Erythroblast (primary cell): ENCODE measurements at regions not wholly inside any gene's neighbourhood (a gene's known extent, or its start where the extent isn't known, plus 50 kb on each side); places are given as distances from the start of the nearest gene placed in this dataset.
"Not testable (repeated sequence)": the region's sequence is repeated elsewhere in the genome, so short reads cannot be mapped to it uniquely, and the experiment has no call there.

Experiments used
- DNase-seq, 2 experiments: peaks; one replicate each; lab custom pipeline; 2025; lab: John Stamatoyannopoulos, UW
- GATA1 ChIP-seq: IDR thresholded peaks from 2 replicates; pipeline ENCODE4 v1.6.1; 2011; ENCODE audit warnings: low read depth, mild to moderate bottlenecking, control low read depth, low read length, moderate library complexity
- POLR2A ChIP-seq: IDR thresholded peaks from 2 replicates; pipeline ENCODE4 v1.6.1; 2011; ENCODE audit warnings: mild to moderate bottlenecking, low read length

GRCh38 chr5:136836093-136836492 is 470.7 kb upstream of the TRPC7 start:
- TF ChIP-seq GATA1 (no peak), POLR2A (no peak)
- DNase-seq = no peak

- TF ChIP-seq GATA1 (no peak), POLR2A (no peak)
- no peak for DNase-seq
These were observed 455.5 kb upstream of the TRPC7 start for GRCh38 chr5:136820848-136821247.

- DNase-seq = no peak
- TF ChIP-seq GATA1 (no peak), POLR2A (no peak)
These were observed 454.4 kb upstream of the TRPC7 start for GRCh38 chr5:136819526-136820302.

- TF ChIP-seq GATA1 (no peak), POLR2A (no peak)
- no peak for DNase-seq
These were observed 451.0 kb upstream of the TRPC7 start for GRCh38 chr5:136816327-136816726.

GRCh38 chr5:136814619-136815378 is 449.5 kb upstream of the TRPC7 start:
- no peak for DNase-seq
- TF ChIP-seq GATA1 (no peak), POLR2A (no peak)

- DNase-seq = not testable (repeated sequence)
These were observed 446.9 kb upstream of the TRPC7 start for GRCh38 chr5:136812270-136812669.

GRCh38 chr5:136811551-136811950 is 446.2 kb upstream of the TRPC7 start:
- no peak for DNase-seq
- TF ChIP-seq POLR2A (no peak), GATA1 (no peak)

GRCh38 chr5:136811086-136811485 is 445.7 kb upstream of the TRPC7 start:
- DNase-seq = no peak
- TF ChIP-seq GATA1 = no peak
- TF ChIP-seq POLR2A = no peak

GRCh38 chr5:136810261-136810801 is 445.0 kb upstream of the TRPC7 start:
- TF ChIP-seq GATA1 (no peak), POLR2A (no peak)
- no peak for DNase-seq

- TF ChIP-seq GATA1 = no peak
- DNase-seq = no peak
These were observed 444.0 kb upstream of the TRPC7 start for GRCh38 chr5:136809382-136809781.

GRCh38 chr5:136808756-136809155 is 443.4 kb upstream of the TRPC7 start:
- no peak for DNase-seq
- no peak for TF ChIP-seq GATA1
- no peak for TF ChIP-seq POLR2A

- TF ChIP-seq GATA1 (no peak), POLR2A (no peak)
- no peak for DNase-seq
These were observed 440.1 kb upstream of the TRPC7 start for GRCh38 chr5:136805466-136805865.

GRCh38 chr5:136802383-136802782 is 437.0 kb upstream of the TRPC7 start:
- no peak for DNase-seq

GRCh38 chr5:136799806-136800372 is 434.5 kb upstream of the TRPC7 start:
- DNase-seq = no peak
- no peak for TF ChIP-seq POLR2A

More at GRCh38 chr5:136802383-136802782, 437.0 kb upstream of the TRPC7 start:
- TF ChIP-seq POLR2A = no peak
- no peak for TF ChIP-seq GATA1
